Gastroesophageal sphincter (tissue), 4 donors: ENCODE measurements at regions not wholly inside any gene's neighbourhood (a gene's known extent, or its start where the extent isn't known, plus 50 kb on each side); places are given as distances from the start of the nearest gene placed in this dataset.

Source experiments
- ATAC-seq: fragments of 150-250 bp; one replicate; pipeline ENCODE4 v1.9.1; 2016; ENCODE audit warnings: mild to moderate bottlenecking, moderate library complexity
- H3K27ac ChIP-seq, 4 donors: fragments of 200-600 bp; sonication (generic) in 3 of 4; 1 replicate in 3 of 4; 2 replicates in 1 of 4; pipeline ENCODE4 v1.5.1; 2016 to 2019
- H3K27me3 ChIP-seq: fragments of 200-600 bp; sonication (generic); one replicate; pipeline ENCODE4 v1.5.1; 2019
- H3K36me3 ChIP-seq, 2 donors: fragments of 200-600 bp; sonication (generic); one replicate each; pipeline ENCODE4 v1.5.1; 2019; ENCODE audit warnings: control low read depth in 1 of 2
- H3K4me1 ChIP-seq, 3 donors: fragments of 200-600 bp; sonication (generic); 1 replicate in 2 of 3; 2 replicates in 1 of 3; pipeline ENCODE4 v1.5.1; 2016 to 2019; ENCODE audit warnings: control low read depth in 2 of 3
- H3K4me3 ChIP-seq, 2 donors: fragments of 200-600 bp; sonication (generic); one replicate each; pipeline ENCODE4 v1.5.1; 2019; ENCODE audit warnings: mild to moderate bottlenecking in 1 of 2, moderate library complexity in 1 of 2
- H3K9me3 ChIP-seq, 3 donors: fragments of 200-600 bp; sonication (generic); one replicate each; pipeline ENCODE4 v1.5.1; 2017 to 2019; ENCODE audit warnings: control low read depth in 2 of 3
- EP300 ChIP-seq: sonication (generic); formaldehyde crosslinking; IDR thresholded peaks from one replicate; pipeline ENCODE4 v1.6.1; 2017; ENCODE audit warnings: antibody characterized with exemption, mild to moderate bottlenecking
- POLR2A ChIP-seq, 2 donors: fragments of 450-650 bp; IDR thresholded peaks; one replicate each; pipeline ENCODE4 v1.6.1; 2017; ENCODE audit warnings: antibody characterized with exemption in 2 of 2, mild to moderate bottlenecking in 2 of 2, moderate library complexity in 1 of 2
- POLR2AphosphoS5 ChIP-seq: sonication (generic); formaldehyde crosslinking; IDR thresholded peaks from one replicate; pipeline ENCODE4 v1.6.1; 2017; ENCODE audit warnings: antibody characterized with exemption
- WGBS, 2 donors: methylation state at CpG; one replicate each; pipeline ENCODE4 v1.1.5; 2018; ENCODE audit warnings: low coverage in 1 of 2; 5-methylcytosine and 5-hydroxymethylcytosine counted together
- TF ChIP-seq, protein P1 (sequence below), 4 experiments: fragments of 200-600 bp in 2 of 4; fragments of 450-650 bp in 2 of 4; sonication (generic) in 1 of 4; IDR thresholded peaks; one replicate each; pipeline ENCODE4 v1.5.1; 2017 to 2019; ENCODE audit warnings: antibody characterized with exemption in 4 of 4, mild to moderate bottlenecking in 2 of 4, moderate library complexity in 2 of 4

GRCh38 chr12:116385486-116386217 is 108.2 kb upstream of the MED13L start:
- Histone ChIP-seq H3K4me3 (no peak overlapping the region), H3K36me3 (no peaks in the 10 kb centered on the region), H3K27ac (no peak overlapping the region), H3K9me3 (peaks cover 0 to under 1% (median 0%) of the 10 kb centered on the region in 3 donors), H3K27me3 (no peaks in the 10 kb centered on the region), H3K4me1 (peaks cover 0 to 39% (median 22%) of the 10 kb centered on the region in 3 donors)
- ATAC-seq: no peak
- no peak for TF ChIP-seq EP300
- TF ChIP-seq, protein P1, sequence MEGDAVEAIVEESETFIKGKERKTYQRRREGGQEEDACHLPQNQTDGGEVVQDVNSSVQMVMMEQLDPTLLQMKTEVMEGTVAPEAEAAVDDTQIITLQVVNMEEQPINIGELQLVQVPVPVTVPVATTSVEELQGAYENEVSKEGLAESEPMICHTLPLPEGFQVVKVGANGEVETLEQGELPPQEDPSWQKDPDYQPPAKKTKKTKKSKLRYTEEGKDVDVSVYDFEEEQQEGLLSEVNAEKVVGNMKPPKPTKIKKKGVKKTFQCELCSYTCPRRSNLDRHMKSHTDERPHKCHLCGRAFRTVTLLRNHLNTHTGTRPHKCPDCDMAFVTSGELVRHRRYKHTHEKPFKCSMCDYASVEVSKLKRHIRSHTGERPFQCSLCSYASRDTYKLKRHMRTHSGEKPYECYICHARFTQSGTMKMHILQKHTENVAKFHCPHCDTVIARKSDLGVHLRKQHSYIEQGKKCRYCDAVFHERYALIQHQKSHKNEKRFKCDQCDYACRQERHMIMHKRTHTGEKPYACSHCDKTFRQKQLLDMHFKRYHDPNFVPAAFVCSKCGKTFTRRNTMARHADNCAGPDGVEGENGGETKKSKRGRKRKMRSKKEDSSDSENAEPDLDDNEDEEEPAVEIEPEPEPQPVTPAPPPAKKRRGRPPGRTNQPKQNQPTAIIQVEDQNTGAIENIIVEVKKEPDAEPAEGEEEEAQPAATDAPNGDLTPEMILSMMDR (IDR thresholded peaks at IDR 0.05): no peak
- no peak for TF ChIP-seq POLR2AphosphoS5
- TF ChIP-seq POLR2A (IDR thresholded peaks at IDR 0.05): no peak
- 83 to 95% methylated on average over 4 to 10 of the region's 21 CpGs for WGBS, 2 donors

- Histone ChIP-seq H3K27me3 (no peaks in the 10 kb centered on the region), H3K4me1 (peaks cover 0 to 13% (median 4%) of the 10 kb centered on the region in 3 donors), H3K27ac (peak overlapping the region in 1 of 4 donors; percentile 38), H3K36me3 (no peaks in the 10 kb centered on the region), H3K9me3 (peaks cover 0 to 9% (median 0%) of the 10 kb centered on the region in 3 donors), H3K4me3 (no peak overlapping the region)
- TF ChIP-seq POLR2AphosphoS5: no peak
- no peak for TF ChIP-seq POLR2A (IDR thresholded peaks at IDR 0.05)
- TF ChIP-seq, protein P1 (IDR thresholded peaks at IDR 0.05): no peak
- no peak for TF ChIP-seq EP300
- WGBS, 2 donors: 63 to 90% methylated on average over 4 to 5 of the region's 6 CpGs
- ATAC-seq: no peak
Measured at GRCh38 chr12:116389326-116389725, 111.8 kb upstream of the MED13L start.

GRCh38 chr12:116389990-116390389 is 112.5 kb upstream of the MED13L start:
- peak; percentile 47 for ATAC-seq
- H3K27me3 ChIP-seq: no peaks in the 10 kb centered on the region
- TF ChIP-seq POLR2A (IDR thresholded peaks at IDR 0.05) (no peak), POLR2AphosphoS5 (peak; percentile 94)
- H3K27ac ChIP-seq: peak overlapping the region in 1 of 4 donors; percentile 38
- H3K9me3 ChIP-seq: peaks cover 0 to 9% (median 0%) of the 10 kb centered on the region in 3 donors
- H3K4me3 ChIP-seq: no peak overlapping the region
- no peaks in the 10 kb centered on the region for H3K36me3 ChIP-seq
- WGBS, 2 donors: 18 to 23% methylated on average over 5 of the region's 5 CpGs
- peaks cover 0 to 13% (median 4%) of the 10 kb centered on the region in 3 donors for H3K4me1 ChIP-seq

DNA sequence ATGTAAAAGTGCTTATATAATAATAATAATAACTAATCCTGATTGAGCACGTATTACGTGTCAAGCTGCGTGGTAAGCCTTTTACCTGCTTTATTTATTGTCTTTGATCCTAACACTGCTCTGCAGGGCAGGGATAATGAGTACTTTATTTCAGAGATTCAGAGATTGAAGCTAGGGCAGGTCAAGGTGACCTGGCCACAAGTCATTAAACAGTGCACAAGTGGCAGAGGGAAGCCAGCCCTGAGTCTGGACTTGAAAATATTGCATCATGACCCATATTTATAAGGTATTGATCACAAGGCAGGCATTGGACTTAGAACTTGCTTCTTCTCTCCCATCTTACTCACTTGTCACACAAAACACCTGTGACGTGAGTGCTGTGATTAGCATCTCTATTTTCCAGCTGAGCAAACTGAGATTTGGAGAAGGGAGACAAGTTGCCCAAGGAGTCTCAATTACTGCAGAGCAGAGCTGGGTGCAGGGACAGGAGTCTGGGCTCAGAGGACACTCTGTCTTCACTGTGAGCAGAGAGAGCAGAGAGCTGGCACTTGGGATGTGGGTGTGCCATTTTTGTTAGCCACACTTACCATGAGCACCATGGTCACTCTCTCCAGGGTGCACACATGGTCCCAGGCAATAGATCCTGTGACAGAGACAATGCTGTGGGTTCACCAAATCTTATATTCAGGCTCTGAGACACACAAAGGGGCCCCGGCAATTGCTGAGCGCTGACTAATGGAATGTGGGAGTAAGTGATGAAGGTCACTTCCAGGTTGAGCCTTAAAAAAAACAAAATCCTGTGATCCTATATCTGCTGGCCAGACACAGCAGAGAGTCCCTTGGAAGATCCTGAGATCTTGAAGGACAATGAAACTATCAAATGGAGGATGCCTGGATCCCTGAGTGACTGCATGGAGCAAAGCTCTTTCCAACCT is 113.2 kb upstream of the MED13L start:
- Histone ChIP-seq H3K27ac (no peak overlapping the region), H3K36me3 (no peaks in the 10 kb centered on the region), H3K4me1 (peaks cover 0 to 13% (median 4%) of the 10 kb centered on the region in 3 donors), H3K9me3 (peaks cover 0 to 9% (median 0%) of the 10 kb centered on the region in 3 donors), H3K27me3 (no peaks in the 10 kb centered on the region), H3K4me3 (no peak overlapping the region)
- 60 to 79% methylated on average over 3 to 5 of the region's 6 CpGs for WGBS, 2 donors
- no peak for ATAC-seq
- TF ChIP-seq POLR2AphosphoS5: no peak
- no peak for TF ChIP-seq POLR2A (IDR thresholded peaks at IDR 0.05)
- no peak for TF ChIP-seq EP300
- TF ChIP-seq, protein P1 (IDR thresholded peaks at IDR 0.05): no peak

DNA sequence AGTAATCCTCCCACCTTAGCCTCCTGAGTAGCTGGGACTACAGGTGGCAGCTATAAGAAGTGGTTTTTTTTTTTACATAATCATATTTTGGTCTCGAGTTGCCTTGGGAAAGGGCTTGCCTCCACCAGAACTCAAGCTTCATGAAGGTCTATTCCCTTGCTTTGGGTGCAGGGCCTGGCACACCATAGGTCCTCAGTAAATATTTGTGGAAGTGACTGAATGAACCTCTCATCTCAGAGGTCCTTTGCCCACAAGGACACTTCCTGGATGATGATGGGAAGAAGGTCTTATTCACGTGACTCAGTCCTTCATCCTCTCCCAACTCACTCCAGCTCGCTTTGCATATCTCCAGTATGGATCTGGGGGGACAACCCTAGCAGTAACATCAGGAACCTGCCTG is 114.0 kb upstream of the MED13L start:
- H3K36me3 ChIP-seq: no peaks in the 10 kb centered on the region
- TF ChIP-seq, protein P1 (IDR thresholded peaks at IDR 0.05): no peak
- no peak for TF ChIP-seq POLR2A (IDR thresholded peaks at IDR 0.05)
- TF ChIP-seq POLR2AphosphoS5: no peak
- no peak for TF ChIP-seq EP300
- no peaks in the 10 kb centered on the region for H3K27me3 ChIP-seq
- WGBS, 2 donors: 90 to 100% methylated on average over 2 to 3 of the region's 3 CpGs
- no peak for ATAC-seq
- H3K27ac ChIP-seq: no peak overlapping the region
- no peak overlapping the region for H3K4me3 ChIP-seq
- peaks cover 0 to 9% (median 0%) of the 10 kb centered on the region in 3 donors for H3K9me3 ChIP-seq
- peaks cover 0 to 13% (median 4%) of the 10 kb centered on the region in 3 donors for H3K4me1 ChIP-seq
